Right lobe of liver (tissue), 4 donors: ENCODE measurements at regions not wholly inside any gene's neighbourhood (a gene's known extent, or its start where the extent isn't known, plus 50 kb on each side); places are given as distances from the start of the nearest gene placed in this dataset.

Source experiments
- POLR2A ChIP-seq: fragments of 450-650 bp; IDR thresholded peaks from one replicate; pipeline ENCODE4 v1.6.1; 2017; ENCODE audit warnings: antibody characterized with exemption, mild to moderate bottlenecking
- TF ChIP-seq, protein P1 (sequence below), 4 donors: fragments of 200-600 bp in 3 of 4; fragments of 450-650 bp in 1 of 4; IDR thresholded peaks; one replicate each; pipeline versions ENCODE4 v1.5.1 to v1.8.0; 2016 to 2022; ENCODE audit warnings: antibody characterized with exemption in 4 of 4, mild to moderate bottlenecking in 2 of 4
- donor health status: DM: no; HTN: no; CAD: no.
- donor health status: DM: no; HTN: no; CAD: no.
- donor health status: DM: no; HTN: yes; CAD: no.

DNA sequence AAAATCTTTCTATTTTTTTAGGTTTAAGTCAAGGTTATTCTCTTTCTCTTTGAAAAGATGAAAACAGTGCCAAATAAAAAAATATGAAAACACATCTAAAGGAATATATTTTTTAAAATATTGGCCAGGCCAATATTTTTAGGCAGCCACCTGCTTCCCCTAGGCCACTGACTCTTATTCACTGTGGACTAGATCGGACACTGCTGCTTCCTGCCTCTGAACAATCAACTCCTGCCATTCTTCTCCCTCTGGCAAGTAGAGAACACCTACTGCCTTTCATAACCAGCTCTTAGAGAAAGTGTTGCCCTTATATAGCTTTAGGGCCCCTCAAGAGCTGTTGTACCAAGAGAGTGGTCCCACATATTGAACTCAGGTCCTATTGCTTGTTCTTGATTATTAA lies 529.2 kb downstream of the RAPGEF2 start:
- TF ChIP-seq, protein P1, sequence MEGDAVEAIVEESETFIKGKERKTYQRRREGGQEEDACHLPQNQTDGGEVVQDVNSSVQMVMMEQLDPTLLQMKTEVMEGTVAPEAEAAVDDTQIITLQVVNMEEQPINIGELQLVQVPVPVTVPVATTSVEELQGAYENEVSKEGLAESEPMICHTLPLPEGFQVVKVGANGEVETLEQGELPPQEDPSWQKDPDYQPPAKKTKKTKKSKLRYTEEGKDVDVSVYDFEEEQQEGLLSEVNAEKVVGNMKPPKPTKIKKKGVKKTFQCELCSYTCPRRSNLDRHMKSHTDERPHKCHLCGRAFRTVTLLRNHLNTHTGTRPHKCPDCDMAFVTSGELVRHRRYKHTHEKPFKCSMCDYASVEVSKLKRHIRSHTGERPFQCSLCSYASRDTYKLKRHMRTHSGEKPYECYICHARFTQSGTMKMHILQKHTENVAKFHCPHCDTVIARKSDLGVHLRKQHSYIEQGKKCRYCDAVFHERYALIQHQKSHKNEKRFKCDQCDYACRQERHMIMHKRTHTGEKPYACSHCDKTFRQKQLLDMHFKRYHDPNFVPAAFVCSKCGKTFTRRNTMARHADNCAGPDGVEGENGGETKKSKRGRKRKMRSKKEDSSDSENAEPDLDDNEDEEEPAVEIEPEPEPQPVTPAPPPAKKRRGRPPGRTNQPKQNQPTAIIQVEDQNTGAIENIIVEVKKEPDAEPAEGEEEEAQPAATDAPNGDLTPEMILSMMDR (IDR thresholded peaks at IDR 0.05), result no peak
- TF ChIP-seq POLR2A, result no peak
